Left hindlimb (tissue), 1 donor: ENCODE measurements at regions not wholly inside any gene's neighbourhood (a gene's known extent, or its start where the extent isn't known, plus 50 kb on each side); places are given as distances from the start of the nearest gene placed in this dataset.

Experiments
- DNase-seq: peaks from one replicate; pipeline ENCODE4 v3.0.0-alpha.2; 2018

- DNase-seq, result no peak
These were observed 973.5 kb downstream of the CDH11 start for GRCh38 chr16:64148356-64148755.

GRCh38 chr16:64147941-64148340 is 973.9 kb downstream of the CDH11 start:
- no peak for DNase-seq

GRCh38 chr16:64144617-64145016 is 977.2 kb downstream of the CDH11 start:
- DNase-seq, result no peak

GRCh38 chr16:64138621-64139020 is 983.2 kb downstream of the CDH11 start:
- DNase-seq, result no peak

- no peak for DNase-seq
These were observed 983.9 kb downstream of the CDH11 start for GRCh38 chr16:64138006-64138405.

- DNase-seq, result no peak
These were observed 985.1 kb downstream of the CDH11 start for GRCh38 chr16:64136743-64137142.

- no peak for DNase-seq
These were observed 985.5 kb downstream of the CDH11 start for GRCh38 chr16:64136314-64136713.

- no peak for DNase-seq
These were observed 988.5 kb downstream of the CDH11 start for GRCh38 chr16:64133366-64133765.

- no peak for DNase-seq
These were observed 989.0 kb downstream of the CDH11 start for GRCh38 chr16:64132759-64133361.

- DNase-seq, result no peak
These were observed 989.7 kb downstream of the CDH11 start for GRCh38 chr16:64132190-64132589.

GRCh38 chr16:64131423-64131822 is 990.4 kb downstream of the CDH11 start:
- DNase-seq, result no peak

- no peak for DNase-seq
These were observed 991.7 kb downstream of the CDH11 start for GRCh38 chr16:64130140-64130539.

- DNase-seq, result no peak
These were observed 999.7 kb downstream of the CDH11 start for GRCh38 chr16:64122177-64122576.

- no peak for DNase-seq
These were observed 1000.4 kb downstream of the CDH11 start for GRCh38 chr16:64121473-64121872.

- DNase-seq, result no peak
These were observed 1005.7 kb downstream of the CDH11 start for GRCh38 chr16:64116151-64116550.

- DNase-seq, result no peak
These were observed 1012.6 kb downstream of the CDH11 start for GRCh38 chr16:64109241-64109640.

GRCh38 chr16:64102654-64103053 is 1019.2 kb downstream of the CDH11 start:
- DNase-seq, result no peak

- DNase-seq, result no peak
These were observed 1023.4 kb downstream of the CDH11 start for GRCh38 chr16:64098451-64098850.

- DNase-seq, result no peak
These were observed 1025.2 kb downstream of the CDH11 start for GRCh38 chr16:64096689-64097088.

- DNase-seq, result no peak
These were observed 1026.8 kb downstream of the CDH11 start for GRCh38 chr16:64094992-64095634.

- no peak for DNase-seq
These were observed 1027.5 kb downstream of the CDH11 start for GRCh38 chr16:64094181-64094965.

- DNase-seq, result no peak
These were observed 1029.6 kb downstream of the CDH11 start for GRCh38 chr16:64092271-64092670.

- no peak for DNase-seq
These were observed 1031.5 kb downstream of the CDH11 start for GRCh38 chr16:64090327-64090726.

GRCh38 chr16:64089697-64090096 is 1032.2 kb downstream of the CDH11 start:
- DNase-seq, result no peak
